ENCODE measurements at regions not wholly inside any gene's neighbourhood (a gene's known extent, or its start where the extent isn't known, plus 50 kb on each side); places are given as distances from the start of the nearest gene placed in this dataset.
A peak's percentile ranks its signal among the peaks of the same experiment; 100 is the strongest.

DNA sequence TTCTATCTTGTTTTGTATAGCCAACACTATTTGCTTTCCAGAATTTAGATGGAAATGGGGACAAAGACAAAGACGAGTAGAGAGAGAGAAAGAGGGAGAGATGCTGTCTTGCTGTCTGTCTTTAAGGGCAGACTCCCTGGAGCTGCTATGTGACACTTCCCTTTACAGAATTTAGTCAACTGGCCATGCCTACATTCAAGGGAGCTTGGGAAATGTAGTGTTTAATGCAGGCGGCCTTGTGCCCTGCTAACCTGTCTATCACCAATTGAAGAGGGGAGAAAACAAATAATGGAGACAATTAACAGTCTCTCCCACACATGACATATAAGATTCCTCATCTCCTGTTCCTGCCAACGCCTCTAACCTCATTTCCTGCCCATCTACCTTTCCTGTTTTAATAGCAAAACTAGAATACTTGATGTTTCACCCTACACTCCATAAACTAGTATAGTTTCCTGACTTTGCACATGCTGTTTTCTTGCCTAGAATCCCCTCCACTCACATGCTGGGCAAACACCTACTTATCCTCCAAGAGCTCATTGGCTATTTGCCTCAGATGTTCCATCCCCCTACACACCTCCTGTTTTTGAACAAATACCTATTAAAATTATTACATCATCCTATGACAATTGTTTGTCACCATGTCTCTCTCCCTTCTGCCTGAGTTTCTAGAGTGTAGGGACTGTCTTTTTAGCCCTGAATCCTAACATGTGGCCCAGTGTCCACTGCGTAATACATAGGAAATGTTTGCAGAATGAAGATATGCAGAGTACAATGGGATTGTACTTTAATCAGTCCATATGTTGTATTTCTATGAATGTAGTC, 117.2 kb downstream of the SLC25A24 start:
- WGBS, 10 experiments: 0 to 100% (median 69%) methylated on average over 1 to 4 of the region's 4 CpGs
- no peak overlapping the region for H3K4me3 ChIP-seq
- no peak overlapping the region for H3K27ac ChIP-seq
- H3K4me1 ChIP-seq (replicated peaks in 1 of 2): peaks cover 0 to 12% of the 10 kb centered on the region in 2 donors
- peak in 1 of 8 experiments; percentile 25 for ATAC-seq (replicated peaks in 6 of 8)
- in situ Hi-C loops (cut with MboI; ENCODE audit: low pct_unique_long_range_greater_than_20kb in 2 of 9, low sequenced_read_pairs in 9 of 9, unreplicated experiment in 9 of 9): no loop called here

DNA sequence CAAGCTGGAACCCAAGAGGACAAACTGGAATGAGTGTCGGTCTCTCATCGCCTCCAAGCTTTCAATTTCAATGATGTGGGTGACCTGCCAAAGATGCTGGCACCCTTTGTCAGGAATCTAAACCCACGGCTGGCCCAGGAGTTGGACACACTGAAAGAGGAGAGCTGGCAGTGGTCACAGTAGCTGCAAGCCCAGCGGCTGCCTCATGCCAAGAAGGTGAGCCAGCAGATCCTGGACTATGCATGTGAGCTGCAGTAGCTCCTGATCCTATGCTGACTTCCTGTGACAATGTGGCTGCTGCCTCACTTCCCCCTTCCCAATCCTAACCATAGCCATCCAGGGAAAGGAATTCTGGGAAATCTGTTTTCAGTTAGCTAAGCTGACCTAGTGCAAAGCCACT, 117.0 kb upstream of the VAV3 start:
- Histone ChIP-seq H3K27ac (no peak overlapping the region), H3K4me1 (replicated peaks in 1 of 2) (peaks cover 0 to 12% of the 10 kb centered on the region in 2 donors), H3K4me3 (no peak overlapping the region)
- WGBS, 10 experiments: 20 to 100% (median 90%) methylated on average over 1 to 4 of the region's 4 CpGs; no CpG with 5 or more reads in 2 of the 10 experiments
- ATAC-seq (replicated peaks in 6 of 8): no peak
- in situ Hi-C loops (cut with MboI; ENCODE audit: low pct_unique_long_range_greater_than_20kb in 2 of 9, low sequenced_read_pairs in 9 of 9, unreplicated experiment in 9 of 9): no loop called here

DNA sequence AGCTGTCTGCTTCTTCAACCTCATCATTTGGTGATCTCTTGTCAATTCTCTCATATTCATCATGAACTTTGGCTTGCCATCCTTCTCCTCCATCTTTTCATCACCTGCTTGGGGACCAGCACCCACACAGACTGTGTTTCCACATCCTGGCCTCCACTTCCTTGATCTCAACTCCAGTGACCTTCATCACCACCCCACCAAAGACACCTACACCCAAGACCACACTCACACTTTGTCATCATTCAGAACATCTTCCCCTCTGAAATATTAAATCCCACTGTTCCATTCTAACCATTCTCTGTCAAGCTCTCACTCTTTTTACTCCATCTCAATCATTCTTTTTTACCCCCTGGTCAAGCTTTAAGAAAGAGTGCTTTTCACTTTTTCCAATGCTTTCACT, 115.5 kb upstream of the VAV3 start:
- no peak for ATAC-seq (replicated peaks in 6 of 8)
- Histone ChIP-seq H3K4me1 (replicated peaks in 1 of 2) (peaks cover 0 to 12% of the 10 kb centered on the region in 2 donors), H3K27ac (no peak overlapping the region), H3K4me3 (no peak overlapping the region)
- in situ Hi-C loops (cut with MboI; ENCODE audit: low pct_unique_long_range_greater_than_20kb in 2 of 9, low sequenced_read_pairs in 9 of 9, unreplicated experiment in 9 of 9): no loop called here

DNA sequence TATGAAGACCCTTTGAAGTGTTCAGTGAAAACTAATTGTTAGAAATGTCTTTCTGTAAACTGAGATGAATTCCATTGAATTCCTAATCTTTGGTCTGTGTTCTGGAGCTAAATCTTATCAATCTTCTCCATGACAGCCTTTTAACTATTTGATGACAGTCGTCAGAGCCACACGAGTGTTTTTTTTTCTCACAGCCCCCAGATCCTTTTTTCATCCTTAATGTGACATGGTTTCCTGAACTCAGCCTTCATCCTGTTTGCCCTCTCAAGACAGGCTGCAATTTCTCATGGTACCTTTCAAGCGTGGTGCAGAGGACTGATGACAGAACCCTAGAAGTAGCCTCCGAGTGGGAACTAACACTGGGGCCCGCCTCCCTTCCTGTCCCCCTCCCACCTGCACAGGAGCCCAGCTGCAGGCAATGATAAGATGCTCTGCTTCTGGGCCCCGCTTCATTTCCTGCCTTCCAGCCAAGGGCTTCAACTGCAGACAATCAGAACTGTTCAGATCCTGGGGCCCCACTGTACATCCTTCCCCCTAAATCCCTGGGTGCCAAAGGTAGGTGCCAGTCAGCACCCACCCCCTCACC, 114.6 kb upstream of the VAV3 start:
- WGBS, 10 experiments: 17 to 56% (median 26%) methylated on average over 1 to 5 of the region's 6 CpGs
- in situ Hi-C loops (cut with MboI; ENCODE audit: low pct_unique_long_range_greater_than_20kb in 2 of 9, low sequenced_read_pairs in 9 of 9, unreplicated experiment in 9 of 9): no loop called here
- H3K4me1 ChIP-seq (replicated peaks in 1 of 2): peaks cover 0 to 12% of the 10 kb centered on the region in 2 donors
- H3K4me3 ChIP-seq: no peak overlapping the region
- no peak overlapping the region for H3K27ac ChIP-seq
- ATAC-seq (replicated peaks in 6 of 8): peak in 1 of 8 experiments; percentile 17

DNA sequence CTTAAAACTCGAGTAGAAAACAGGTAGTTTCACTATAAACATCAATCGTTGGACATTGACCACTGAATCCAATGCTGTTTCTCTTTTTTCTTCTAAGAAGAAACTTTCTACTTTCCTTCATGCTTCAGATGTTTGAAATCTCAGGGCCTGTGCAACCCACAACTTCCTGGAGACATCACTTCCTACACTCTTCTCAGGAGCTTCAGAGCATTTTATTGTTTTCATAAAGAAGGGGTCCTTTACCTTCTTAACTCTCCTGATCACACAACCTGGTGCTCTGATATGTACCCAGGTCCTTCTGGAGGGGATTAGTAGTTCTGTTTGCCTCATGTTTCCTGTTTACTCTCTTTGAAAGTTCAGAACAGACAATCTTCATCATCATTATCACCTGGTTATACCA, 113.0 kb upstream of the VAV3 start:
- 33 to 100% (median 69%) methylated on average over 1 to 2 of the region's 2 CpGs; no CpG with 5 or more reads in 1 of the 10 experiments for WGBS, 10 experiments

DNA sequence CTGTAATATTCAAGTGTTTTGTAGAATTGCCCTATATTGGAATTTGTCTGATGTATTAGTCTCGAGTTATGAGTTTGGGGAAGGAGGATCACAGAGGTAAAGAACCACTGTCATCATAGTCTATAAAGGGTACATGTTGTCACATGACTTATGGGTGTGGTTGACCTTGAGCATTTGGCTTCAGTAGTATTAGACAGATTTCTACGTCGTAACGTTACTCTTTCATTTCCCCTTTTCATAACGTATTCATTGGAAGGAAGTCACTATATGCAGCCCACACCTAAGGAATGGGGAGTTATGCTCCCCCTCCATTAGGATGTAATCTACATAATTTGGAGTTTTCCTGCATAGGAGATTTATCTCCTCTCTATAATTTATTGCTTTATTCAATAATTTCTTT, 110.1 kb upstream of the VAV3 start:
- in situ Hi-C loops (cut with MboI; ENCODE audit: low pct_unique_long_range_greater_than_20kb in 2 of 9, low sequenced_read_pairs in 9 of 9, unreplicated experiment in 9 of 9): no loop called here
- WGBS, 10 experiments: 33 to 97% (median 89%) methylated on average over 4 to 5 of the region's 5 CpGs; no CpG with 5 or more reads in 3 of the 10 experiments

More for the DNA sequence above, 113.0 kb upstream of the VAV3 start:
- peaks cover 0 to 10% of the 10 kb centered on the region in 2 donors for H3K4me1 ChIP-seq (replicated peaks in 1 of 2)
- H3K27ac ChIP-seq: no peak overlapping the region
- in situ Hi-C loops (cut with MboI; ENCODE audit: low pct_unique_long_range_greater_than_20kb in 2 of 9, low sequenced_read_pairs in 9 of 9, unreplicated experiment in 9 of 9): no loop called here
- H3K4me3 ChIP-seq: no peak overlapping the region
- ATAC-seq (replicated peaks in 6 of 8): no peak

DNA sequence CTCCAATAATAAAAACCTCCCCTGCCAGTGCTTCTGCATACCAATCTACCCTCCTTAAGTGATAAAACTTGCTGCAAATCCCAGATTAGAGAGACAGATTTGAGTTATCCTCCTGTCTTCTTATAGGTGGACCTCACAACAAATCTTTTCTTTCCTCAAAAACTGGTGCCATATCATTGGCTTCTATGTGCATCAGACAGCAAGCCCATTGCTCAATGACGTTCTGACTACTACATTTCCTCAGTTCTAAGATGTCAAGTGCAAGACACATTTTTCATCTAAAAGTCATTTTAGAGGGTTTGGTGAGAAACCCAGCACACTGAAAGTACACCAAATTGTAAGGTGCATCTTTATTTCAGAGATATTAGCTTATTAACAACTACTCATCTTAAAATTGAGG, 107.8 kb upstream of the VAV3 start:
- H3K4me1 ChIP-seq (replicated peaks in 1 of 2): no peaks in the 10 kb centered on the region
- WGBS, 10 experiments: 0 to 86% (median 71%) methylated on average over 1 of the region's 1 CpG; no CpG with 5 or more reads in 2 of the 10 experiments
- no peak for ATAC-seq (replicated peaks in 6 of 8)
- in situ Hi-C loops (cut with MboI; ENCODE audit: low pct_unique_long_range_greater_than_20kb in 2 of 9, low sequenced_read_pairs in 9 of 9, unreplicated experiment in 9 of 9): no loop called here
- no peak overlapping the region for H3K27ac ChIP-seq
- no peak overlapping the region for H3K4me3 ChIP-seq

More for the DNA sequence above, 110.1 kb upstream of the VAV3 start:
- no peak for ATAC-seq (replicated peaks in 6 of 8)
- no peak overlapping the region for H3K4me3 ChIP-seq
- no peak overlapping the region for H3K27ac ChIP-seq
- H3K4me1 ChIP-seq (replicated peaks in 1 of 2): peaks cover 0 to 3% of the 10 kb centered on the region in 2 donors

DNA sequence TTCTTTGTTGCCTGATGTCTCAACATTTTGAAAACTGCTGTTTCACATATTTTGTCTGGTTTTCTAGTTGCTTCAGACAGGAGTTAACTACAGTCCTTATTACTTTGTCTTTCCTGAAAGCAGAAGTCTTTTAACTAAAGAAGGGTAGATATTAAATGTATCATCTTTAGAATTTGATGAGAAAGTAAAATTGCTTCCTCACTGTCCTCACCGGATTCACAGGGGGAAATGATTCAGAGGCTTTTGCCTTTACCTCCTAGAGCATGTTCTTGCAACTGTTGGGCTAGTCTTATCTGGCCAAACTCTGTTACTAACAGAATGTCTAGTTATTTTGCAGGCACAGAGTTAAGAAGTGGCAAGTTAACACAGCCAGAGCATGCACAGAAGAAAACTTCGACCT, 107.2 kb upstream of the VAV3 start:
- Histone ChIP-seq H3K27ac (no peak overlapping the region), H3K4me3 (no peak overlapping the region), H3K4me1 (replicated peaks in 1 of 2) (no peaks in the 10 kb centered on the region)
- in situ Hi-C loops (cut with MboI; ENCODE audit: low pct_unique_long_range_greater_than_20kb in 2 of 9, low sequenced_read_pairs in 9 of 9, unreplicated experiment in 9 of 9): no loop called here
- ATAC-seq (replicated peaks in 6 of 8): no peak
- 15 to 89% (median 77%) methylated on average over 1 to 2 of the region's 2 CpGs; no CpG with 5 or more reads in 3 of the 10 experiments for whole genome bisulfite sequencing, 10 experiments

DNA sequence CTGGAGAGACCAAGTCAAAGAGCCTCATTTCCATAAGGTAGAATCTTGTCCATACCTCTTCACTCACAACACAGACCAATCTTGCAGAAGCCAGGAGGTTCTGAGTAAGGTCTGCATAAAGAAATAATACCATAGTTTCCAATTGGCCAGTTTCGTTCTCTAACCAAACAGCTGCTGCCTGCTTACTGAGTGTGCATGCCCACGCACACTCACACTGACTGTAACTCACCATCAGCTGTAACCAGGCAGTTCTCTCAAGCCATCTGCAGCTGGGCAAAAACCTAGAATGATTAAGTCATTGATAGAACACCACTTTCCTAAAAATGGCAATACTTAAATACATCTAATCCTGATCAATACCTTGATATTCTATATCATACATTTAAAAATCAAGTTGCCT, 106.6 kb upstream of the VAV3 start:
- Histone ChIP-seq H3K4me1 (replicated peaks in 1 of 2) (no peaks in the 10 kb centered on the region), H3K27ac (no peak overlapping the region), H3K4me3 (no peak overlapping the region)
- 43 to 100% (median 90%) methylated on average over 1 to 2 of the region's 2 CpGs; no CpG with 5 or more reads in 1 of the 10 experiments for WGBS, 10 experiments
- in situ Hi-C loops (cut with MboI; ENCODE audit: low pct_unique_long_range_greater_than_20kb in 2 of 9, low sequenced_read_pairs in 9 of 9, unreplicated experiment in 9 of 9): no loop called here
- ATAC-seq (replicated peaks in 6 of 8): no peak

DNA sequence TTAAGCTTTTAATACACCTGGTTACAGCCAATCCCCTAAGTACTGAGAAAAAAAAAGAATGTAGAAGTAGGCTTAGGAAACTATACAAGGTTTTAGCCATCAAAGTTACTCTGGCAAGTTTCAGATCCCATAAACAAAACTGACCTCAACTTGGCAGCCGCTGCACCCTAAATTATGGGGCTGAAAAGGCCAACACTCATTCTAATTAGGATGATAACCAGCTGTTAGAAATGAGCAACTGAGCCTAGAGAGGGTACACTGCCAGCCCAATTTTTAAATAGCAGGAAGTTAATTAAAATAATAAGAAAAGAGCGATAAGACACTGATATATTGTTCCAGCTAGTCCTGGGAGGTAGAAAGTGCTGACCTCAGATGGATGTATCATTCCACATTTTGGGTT, 105.7 kb upstream of the VAV3 start:
- Histone ChIP-seq H3K4me3 (no peak overlapping the region), H3K4me1 (replicated peaks in 1 of 2) (no peaks in the 10 kb centered on the region), H3K27ac (no peak overlapping the region)
- in situ Hi-C loops (cut with MboI; ENCODE audit: low pct_unique_long_range_greater_than_20kb in 2 of 9, low sequenced_read_pairs in 9 of 9, unreplicated experiment in 9 of 9): no loop called here
- 6 to 100% (median 83%) methylated on average over 1 to 2 of the region's 2 CpGs for WGBS, 10 experiments
- no peak for ATAC-seq (replicated peaks in 6 of 8)

DNA sequence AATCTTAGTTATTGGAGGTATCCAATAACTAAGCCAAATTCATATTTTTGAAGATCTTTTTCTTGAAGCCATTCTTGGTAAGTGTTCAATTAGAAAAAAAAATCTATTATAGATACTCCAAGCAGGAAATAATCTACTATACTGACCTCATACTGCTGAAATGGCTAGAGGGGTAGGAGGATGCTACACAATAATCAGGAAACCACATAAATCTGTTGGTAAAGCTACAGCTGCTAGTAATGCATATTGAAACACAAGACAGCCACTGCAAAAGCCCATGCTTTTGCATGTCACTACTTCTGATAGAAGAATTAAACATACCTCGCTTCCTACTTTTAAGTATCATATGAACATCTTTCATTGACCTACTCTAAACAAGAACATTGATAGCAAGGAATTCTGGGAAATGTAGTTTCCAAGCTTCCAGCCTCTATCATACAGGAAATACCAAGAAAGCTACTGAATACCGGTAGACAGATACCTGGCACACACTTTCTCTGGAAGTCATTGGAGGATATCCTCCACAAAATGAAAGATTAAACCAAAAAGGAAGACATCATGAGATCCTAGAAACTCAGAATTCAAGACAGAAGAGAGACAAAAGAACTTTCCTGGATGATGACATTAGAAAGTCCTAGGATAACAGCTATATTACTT, 103.0 kb upstream of the VAV3 start:
- in situ Hi-C loops (cut with MboI; ENCODE audit: low pct_unique_long_range_greater_than_20kb in 2 of 9, low sequenced_read_pairs in 9 of 9, unreplicated experiment in 9 of 9): no loop called here
- ATAC-seq (replicated peaks in 6 of 8): peak in 2 of 8 experiments; percentile 29 to 57
- WGBS, 10 experiments: 25 to 90% (median 76%) methylated on average over 1 to 2 of the region's 2 CpGs; no CpG with 5 or more reads in 1 of the 10 experiments
- no peaks in the 10 kb centered on the region for H3K4me1 ChIP-seq (replicated peaks in 1 of 2)
- H3K4me3 ChIP-seq: no peak overlapping the region
- H3K27ac ChIP-seq: no peak overlapping the region

DNA sequence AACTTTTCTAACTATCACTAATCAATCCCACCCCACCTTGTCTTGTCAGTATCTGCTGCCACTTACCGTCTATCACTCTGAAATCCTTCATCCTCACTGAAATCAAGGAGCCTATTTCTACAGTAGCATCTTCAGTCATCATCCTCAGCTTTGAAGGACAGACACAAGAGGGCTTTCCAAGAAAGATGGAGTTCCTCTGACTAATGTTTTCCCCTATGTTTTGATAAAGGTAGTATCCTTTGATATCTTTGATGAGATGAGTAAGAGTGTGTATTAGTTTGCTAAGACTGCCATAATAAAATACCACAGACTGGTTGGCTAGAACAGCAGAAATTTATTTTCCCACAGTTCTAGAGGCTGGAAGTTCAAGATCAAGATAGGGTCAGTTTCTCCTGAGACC, 101.8 kb upstream of the VAV3 start:
- WGBS, 10 experiments: 14 to 89% (median 79%) methylated on average over 1 of the region's 1 CpG; no CpG with 5 or more reads in 4 of the 10 experiments
- Histone ChIP-seq H3K27ac (no peak overlapping the region), H3K4me1 (replicated peaks in 1 of 2) (no peaks in the 10 kb centered on the region), H3K4me3 (no peak overlapping the region)
- no peak for ATAC-seq (replicated peaks in 6 of 8)
- in situ Hi-C loops (cut with MboI; ENCODE audit: low pct_unique_long_range_greater_than_20kb in 2 of 9, low sequenced_read_pairs in 9 of 9, unreplicated experiment in 9 of 9): no loop called here

DNA sequence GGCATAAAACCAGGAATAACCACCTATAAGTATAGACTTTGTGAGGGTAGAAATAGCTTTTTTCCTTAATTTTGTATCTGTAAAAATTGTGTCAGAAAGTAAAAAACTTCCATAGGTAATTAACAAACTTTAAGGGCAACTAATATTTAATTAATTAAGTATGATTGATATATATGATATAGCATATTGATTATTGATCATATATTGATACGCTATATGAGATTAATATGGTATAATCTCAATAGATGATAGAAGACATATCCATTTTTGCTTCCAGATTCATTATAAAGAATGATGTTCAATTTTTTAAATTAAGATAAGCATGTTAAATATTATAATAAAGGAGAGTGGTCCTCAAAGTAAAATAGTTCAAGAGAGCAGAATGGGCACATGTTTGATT, 99.3 kb upstream of the VAV3 start:
- Histone ChIP-seq H3K27ac (no peak overlapping the region), H3K4me1 (replicated peaks in 1 of 2) (no peaks in the 10 kb centered on the region), H3K4me3 (no peak overlapping the region)
- 40 to 100% (median 90%) methylated on average over 1 of the region's 1 CpG; no CpG with 5 or more reads in 2 of the 10 experiments for WGBS, 10 experiments
- in situ Hi-C loops (cut with MboI; ENCODE audit: low pct_unique_long_range_greater_than_20kb in 2 of 9, low sequenced_read_pairs in 9 of 9, unreplicated experiment in 9 of 9): no loop called here
- ATAC-seq (replicated peaks in 6 of 8): no peak
